GM12892 (cell line): ENCODE measurements at regions not wholly inside any gene's neighbourhood (a gene's known extent, or its start where the extent isn't known, plus 50 kb on each side); places are given as distances from the start of the nearest gene placed in this dataset.

Source experiments
- POLR2A ChIP-seq: IDR thresholded peaks from 2 replicates; pipeline ENCODE4 v1.6.1; 2011; ENCODE audit warnings: low read depth, low read length, control low read depth
- POLR2AphosphoS5 ChIP-seq: IDR thresholded peaks from 2 replicates; pipeline ENCODE4 v1.6.1; 2011; ENCODE audit warnings: low read depth, low read length, control low read depth

- TF ChIP-seq POLR2AphosphoS5, result no peak
- no peak for TF ChIP-seq POLR2A
Measured at GRCh38 chr1:232566093-232566492, 63.8 kb downstream of the SIPA1L2 start.
